Astrocyte (in vitro differentiated cells and primary cell): ENCODE measurements at regions not wholly inside any gene's neighbourhood (a gene's known extent, or its start where the extent isn't known, plus 50 kb on each side); places are given as distances from the start of the nearest gene placed in this dataset.
A peak's percentile ranks its signal among the peaks of the same experiment; 100 is the strongest.

Experiments
- DNase-seq: peaks from one replicate; pipeline ENCODE4 v3.0.0-alpha.2; 2010; ENCODE audit warnings: low read depth
- FAIRE-seq: peaks from 2 replicates; lab custom pipeline; 2011; peaks lifted over from hg19 to GRCh38; lab: Jason Lieb, UNC
- H2AFZ ChIP-seq: 2 replicates; pipeline ENCODE4 v1.6.0; 2012; ENCODE audit warnings: low read depth, low read length, inconsistent platforms
- H3K27ac ChIP-seq: 2 replicates; pipeline ENCODE4 v1.5.1; 2011; ENCODE audit warnings: low read depth, low read length, inconsistent platforms
- H3K27me3 ChIP-seq: 2 replicates; pipeline ENCODE4 v1.6.0; 2011; ENCODE audit warnings: low read length, inconsistent platforms; ENCODE audit not compliant: insufficient read depth
- H3K36me3 ChIP-seq: 2 replicates; pipeline ENCODE4 v1.5.1; 2011; ENCODE audit warnings: low read length, inconsistent platforms; ENCODE audit not compliant: insufficient read depth
- H3K4me1 ChIP-seq: 2 replicates; pipeline ENCODE4 v1.5.1; 2011; ENCODE audit warnings: low read length, inconsistent platforms; ENCODE audit not compliant: insufficient read depth
- H3K4me2 ChIP-seq: 2 replicates; pipeline ENCODE4 v1.6.0; 2012; ENCODE audit warnings: low read length, inconsistent platforms
- H3K4me3 ChIP-seq: 2 replicates; pipeline ENCODE4 v1.5.1; 2011; ENCODE audit warnings: low read depth, mild to moderate bottlenecking, low read length, inconsistent platforms; ENCODE audit not compliant: insufficient read depth
- H3K79me2 ChIP-seq: 2 replicates; pipeline ENCODE4 v1.6.0; 2012; ENCODE audit warnings: mild to moderate bottlenecking, low read length, inconsistent platforms; ENCODE audit not compliant: insufficient read depth
- H3K9ac ChIP-seq: 2 replicates; pipeline ENCODE4 v1.6.0; 2012; ENCODE audit warnings: mild to moderate bottlenecking, low read length, inconsistent platforms
- H3K9me3 ChIP-seq: 2 replicates; pipeline ENCODE4 v1.5.1; 2012; ENCODE audit warnings: low read depth, mild to moderate bottlenecking, low read length, inconsistent platforms; ENCODE audit not compliant: insufficient read depth
- H4K20me1 ChIP-seq: 2 replicates; pipeline ENCODE4 v1.6.0; 2012; ENCODE audit warnings: low read length, inconsistent platforms; ENCODE audit not compliant: insufficient read depth
- H3K27ac Mint-ChIP-seq: one replicate; pipeline ENCODE4 v1.8.0; 2021; ENCODE audit warnings: mild to moderate bottlenecking, mixed read lengths; ENCODE audit not compliant: unreplicated experiment
- H3K27me3 Mint-ChIP-seq: one replicate; pipeline ENCODE4 v1.8.0; 2021; ENCODE audit warnings: low read depth, mixed read lengths; ENCODE audit not compliant: unreplicated experiment
- H3K36me3 Mint-ChIP-seq: one replicate; pipeline ENCODE4 v1.8.0; 2021; ENCODE audit warnings: low read depth, mixed read lengths; ENCODE audit not compliant: unreplicated experiment
- H3K4me1 Mint-ChIP-seq: one replicate; pipeline ENCODE4 v1.8.0; 2021; ENCODE audit warnings: low read depth, mixed read lengths; ENCODE audit not compliant: unreplicated experiment
- H3K4me3 Mint-ChIP-seq: one replicate; pipeline ENCODE4 v1.8.0; 2021; ENCODE audit warnings: mild to moderate bottlenecking, moderate library complexity, mixed read lengths; ENCODE audit not compliant: unreplicated experiment
- H3K9me3 Mint-ChIP-seq: one replicate; pipeline ENCODE4 v1.8.0; 2021; ENCODE audit warnings: mild to moderate bottlenecking, mixed read lengths; ENCODE audit not compliant: unreplicated experiment
- EZH2 ChIP-seq: IDR thresholded peaks from 2 replicates; pipeline ENCODE4 v1.6.1; 2012; ENCODE audit warnings: mild to moderate bottlenecking, low read length, inconsistent platforms; ENCODE audit not compliant: insufficient read depth
- TF ChIP-seq, protein P1 (sequence below): IDR thresholded peaks from 2 replicates; pipeline ENCODE4 v1.5.1; 2011; ENCODE audit warnings: low read depth, mild to moderate bottlenecking, inconsistent platforms, low read length, moderate library complexity; ENCODE audit not compliant: insufficient read depth

DNA sequence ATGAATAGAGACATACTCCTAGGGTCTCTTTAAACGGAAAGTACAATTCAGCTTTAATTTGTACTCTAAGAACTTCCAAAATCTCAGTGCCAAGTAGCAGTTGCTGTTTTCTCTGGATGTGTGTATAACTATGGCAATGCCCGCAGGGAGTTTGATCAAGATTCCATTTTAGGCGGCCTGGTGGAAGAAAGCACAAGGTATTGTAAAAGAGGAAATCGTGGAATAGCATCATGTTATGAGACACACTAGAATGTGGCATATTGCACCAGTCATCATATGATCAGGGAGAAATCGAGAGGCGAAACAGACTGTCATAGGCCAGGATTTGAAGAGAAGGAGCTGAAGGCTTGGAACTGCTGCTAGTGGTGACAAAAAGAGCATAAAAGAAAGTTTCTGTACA is 316.2 kb upstream of the FMN2 start:
- no peaks in the 10 kb centered on the region for H3K36me3 ChIP-seq

DNA sequence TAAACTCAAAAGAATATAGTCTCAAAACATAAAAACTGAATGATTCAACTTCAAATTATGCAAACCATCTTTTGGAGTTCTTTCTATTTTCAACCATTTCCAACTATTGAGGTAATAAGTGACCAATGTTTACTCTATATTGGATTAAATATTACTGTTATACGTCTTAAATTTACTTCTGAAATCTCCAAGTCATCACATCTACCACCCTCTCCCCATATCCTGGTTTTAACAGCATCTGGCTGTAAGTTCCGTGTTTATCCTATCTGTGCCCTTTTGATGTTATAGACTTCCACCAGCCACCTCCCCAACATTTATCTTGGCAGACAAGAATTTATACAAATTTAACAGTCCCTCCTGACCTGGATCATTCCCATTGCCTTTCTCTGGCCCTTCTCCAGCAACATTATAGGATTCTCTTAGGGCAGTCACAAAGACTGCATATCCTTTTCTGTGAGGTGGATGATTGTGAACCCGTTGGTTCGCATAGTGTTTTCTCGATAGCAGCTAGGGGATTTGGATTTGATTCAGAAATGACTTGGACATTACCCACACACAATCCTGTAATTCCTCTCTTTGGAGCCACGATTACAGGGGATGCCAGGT is 313.4 kb upstream of the FMN2 start:
- TF ChIP-seq EZH2 = no peak
- TF ChIP-seq, protein P1, sequence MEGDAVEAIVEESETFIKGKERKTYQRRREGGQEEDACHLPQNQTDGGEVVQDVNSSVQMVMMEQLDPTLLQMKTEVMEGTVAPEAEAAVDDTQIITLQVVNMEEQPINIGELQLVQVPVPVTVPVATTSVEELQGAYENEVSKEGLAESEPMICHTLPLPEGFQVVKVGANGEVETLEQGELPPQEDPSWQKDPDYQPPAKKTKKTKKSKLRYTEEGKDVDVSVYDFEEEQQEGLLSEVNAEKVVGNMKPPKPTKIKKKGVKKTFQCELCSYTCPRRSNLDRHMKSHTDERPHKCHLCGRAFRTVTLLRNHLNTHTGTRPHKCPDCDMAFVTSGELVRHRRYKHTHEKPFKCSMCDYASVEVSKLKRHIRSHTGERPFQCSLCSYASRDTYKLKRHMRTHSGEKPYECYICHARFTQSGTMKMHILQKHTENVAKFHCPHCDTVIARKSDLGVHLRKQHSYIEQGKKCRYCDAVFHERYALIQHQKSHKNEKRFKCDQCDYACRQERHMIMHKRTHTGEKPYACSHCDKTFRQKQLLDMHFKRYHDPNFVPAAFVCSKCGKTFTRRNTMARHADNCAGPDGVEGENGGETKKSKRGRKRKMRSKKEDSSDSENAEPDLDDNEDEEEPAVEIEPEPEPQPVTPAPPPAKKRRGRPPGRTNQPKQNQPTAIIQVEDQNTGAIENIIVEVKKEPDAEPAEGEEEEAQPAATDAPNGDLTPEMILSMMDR = no peak
- FAIRE-seq (no peak), DNase-seq (peak; percentile 0)
- no peak overlapping the region for H3K9ac ChIP-seq
- Mint-ChIP-seq H3K9me3 (peaks cover 1% of the 10 kb centered on the region), H3K4me3 (no peak overlapping the region), H3K36me3 (no peaks in the 10 kb centered on the region), H3K27ac (no peak overlapping the region), H3K4me1 (no peaks in the 10 kb centered on the region), H3K27me3 (no peaks in the 10 kb centered on the region)
- H2AFZ ChIP-seq = no peak overlapping the region
- H3K36me3 ChIP-seq = no peaks in the 10 kb centered on the region
- H3K4me2 ChIP-seq = no peak overlapping the region
- H4K20me1 ChIP-seq = no peaks in the 10 kb centered on the region
- no peaks in the 10 kb centered on the region for H3K9me3 ChIP-seq
- H3K4me1 ChIP-seq = peaks cover 4% of the 10 kb centered on the region
- no peak overlapping the region for H3K4me3 ChIP-seq
- no peak overlapping the region for H3K27ac ChIP-seq
- H3K27me3 ChIP-seq = no peaks in the 10 kb centered on the region
- no peaks in the 10 kb centered on the region for H3K79me2 ChIP-seq

More for the DNA sequence above, 316.2 kb upstream of the FMN2 start:
- no peaks in the 10 kb centered on the region for H4K20me1 ChIP-seq
- TF ChIP-seq, protein P1 = no peak
- no peak for TF ChIP-seq EZH2
- H3K79me2 ChIP-seq = no peaks in the 10 kb centered on the region
- H3K27ac ChIP-seq = no peak overlapping the region
- H2AFZ ChIP-seq = no peak overlapping the region
- no peak for DNase-seq
- H3K4me3 ChIP-seq = no peak overlapping the region
- H3K27me3 Mint-ChIP-seq = no peaks in the 10 kb centered on the region
- H3K9me3 ChIP-seq = no peaks in the 10 kb centered on the region
- peaks cover 4% of the 10 kb centered on the region for H3K4me1 ChIP-seq
- FAIRE-seq = no peak
- H3K4me1 Mint-ChIP-seq = no peaks in the 10 kb centered on the region
- no peaks in the 10 kb centered on the region for H3K27me3 ChIP-seq
- no peak overlapping the region for H3K9ac ChIP-seq
- H3K36me3 Mint-ChIP-seq = no peaks in the 10 kb centered on the region
- no peak overlapping the region for H3K4me3 Mint-ChIP-seq
- no peak overlapping the region for H3K27ac Mint-ChIP-seq
- H3K9me3 Mint-ChIP-seq = peaks cover 1% of the 10 kb centered on the region
- no peak overlapping the region for H3K4me2 ChIP-seq

DNA sequence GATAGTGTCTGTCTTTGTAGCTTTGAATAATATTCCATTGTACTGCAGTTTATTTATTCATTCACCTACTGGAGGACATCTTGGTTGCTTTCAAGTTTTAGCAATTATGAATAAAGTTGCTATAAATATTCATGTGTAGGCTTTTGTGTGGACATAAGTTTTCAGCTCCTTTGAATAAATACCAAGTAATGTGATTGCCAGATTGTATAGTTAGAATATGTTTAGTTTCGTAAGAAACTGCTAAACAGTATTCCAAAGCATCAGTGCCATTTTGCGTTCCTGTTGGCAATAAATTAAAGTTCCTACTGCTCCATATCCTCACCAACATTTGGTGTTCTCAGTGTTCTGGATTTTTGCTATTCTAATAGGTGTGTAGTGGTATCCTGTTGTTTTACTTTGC is 311.7 kb upstream of the FMN2 start:
- TF ChIP-seq EZH2 = no peak
- TF ChIP-seq, protein P1 = no peak
- Histone ChIP-seq H3K9ac (no peak overlapping the region), H3K4me3 (no peak overlapping the region), H3K27ac (no peak overlapping the region), H3K79me2 (no peaks in the 10 kb centered on the region), H3K4me2 (no peak overlapping the region), H3K4me1 (peaks cover 4% of the 10 kb centered on the region), H3K27me3 (no peaks in the 10 kb centered on the region), H4K20me1 (no peaks in the 10 kb centered on the region), H3K9me3 (no peaks in the 10 kb centered on the region), H2AFZ (no peak overlapping the region), H3K36me3 (no peaks in the 10 kb centered on the region)
- no peaks in the 10 kb centered on the region for H3K4me1 Mint-ChIP-seq
- H3K4me3 Mint-ChIP-seq = no peak overlapping the region
- FAIRE-seq (no peak), DNase-seq (no peak)
- no peak overlapping the region for H3K27ac Mint-ChIP-seq
- no peaks in the 10 kb centered on the region for H3K36me3 Mint-ChIP-seq
- H3K9me3 Mint-ChIP-seq = peaks cover 1% of the 10 kb centered on the region
- no peaks in the 10 kb centered on the region for H3K27me3 Mint-ChIP-seq
